ENCODE measurements at regions not wholly inside any gene's neighbourhood (a gene's known extent, or its start where the extent isn't known, plus 50 kb on each side); places are given as distances from the start of the nearest gene placed in this dataset.
"Not testable (repeated sequence)": the region's sequence is repeated elsewhere in the genome, so short reads cannot be mapped to it uniquely, and the experiment has no call there.

DNA sequence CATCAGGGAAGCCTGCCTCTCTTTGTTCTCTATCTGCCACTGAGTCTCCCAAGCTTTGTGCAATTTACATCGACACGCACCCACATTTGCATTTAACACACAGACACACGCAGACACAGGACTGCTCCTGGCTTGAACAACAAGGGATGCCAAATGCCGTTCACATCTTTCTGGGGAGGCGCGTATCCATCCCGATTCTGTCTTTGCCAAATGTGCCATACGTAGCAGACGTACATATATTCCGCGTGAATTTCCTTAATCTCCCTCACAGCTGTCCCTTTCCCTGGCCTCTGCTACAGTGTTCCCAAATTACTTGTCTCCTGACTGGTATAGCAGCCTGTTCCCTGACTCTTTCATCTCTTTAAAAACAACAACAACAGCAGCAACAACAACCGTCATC, 409.5 kb downstream of the MIAT start:
- no peak for DNase-seq (ENCODE audit: low read depth)

DNA sequence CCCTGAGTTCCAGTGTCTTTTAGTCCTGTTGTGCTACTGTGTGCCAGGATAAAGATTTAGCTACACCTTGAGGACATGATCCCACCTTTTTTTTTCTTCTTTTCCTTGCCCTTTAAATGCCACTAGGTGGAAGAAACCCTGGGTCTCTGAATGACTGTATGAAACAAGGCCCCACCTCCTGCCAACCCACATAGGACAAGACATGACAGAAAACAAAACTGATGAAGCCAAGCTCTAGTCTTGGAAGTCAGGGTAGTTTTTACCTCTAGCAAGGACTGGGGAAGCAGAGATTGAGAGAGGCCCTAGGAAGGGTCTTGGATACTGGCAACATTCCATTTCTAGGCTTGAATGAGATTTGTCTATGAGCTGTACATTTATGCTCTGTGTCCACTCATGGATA, 410.7 kb downstream of the MIAT start:
- no peak for TF ChIP-seq CTCF (conservative IDR thresholded peaks at IDR 0.05; ENCODE audit: low read length)
- no peak overlapping the region for H3K4me3 ChIP-seq (ENCODE audit: low read length)
- no peak for DNase-seq (ENCODE audit: low read depth)

More for the DNA sequence above, 409.5 kb downstream of the MIAT start:
- no peak for TF ChIP-seq CTCF (conservative IDR thresholded peaks at IDR 0.05; ENCODE audit: low read length)
- H3K4me3 ChIP-seq (ENCODE audit: low read length): no peak overlapping the region

DNA sequence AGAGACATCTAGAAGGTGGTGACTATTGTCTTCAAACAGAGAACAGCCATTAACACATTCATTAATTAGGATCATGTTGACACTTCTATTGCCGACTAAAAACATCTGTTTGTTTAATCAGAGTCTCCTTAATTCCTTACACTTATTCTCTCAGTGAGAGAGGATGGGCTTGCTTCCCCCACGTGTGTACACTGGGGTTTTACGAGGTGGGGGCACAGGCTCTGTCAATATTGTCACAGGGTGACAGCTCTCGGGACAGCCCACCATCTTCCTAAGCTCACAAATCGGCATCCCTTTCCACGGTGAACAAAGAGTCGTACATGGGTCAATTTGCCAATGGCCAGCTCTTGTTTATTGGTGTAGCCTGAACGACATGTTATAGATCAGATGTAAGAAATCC, 413.2 kb downstream of the MIAT start:
- TF ChIP-seq CTCF (conservative IDR thresholded peaks at IDR 0.05; ENCODE audit: low read length): no peak
- no peak for DNase-seq (ENCODE audit: low read depth)
- H3K4me3 ChIP-seq (ENCODE audit: low read length): no peak overlapping the region

DNA sequence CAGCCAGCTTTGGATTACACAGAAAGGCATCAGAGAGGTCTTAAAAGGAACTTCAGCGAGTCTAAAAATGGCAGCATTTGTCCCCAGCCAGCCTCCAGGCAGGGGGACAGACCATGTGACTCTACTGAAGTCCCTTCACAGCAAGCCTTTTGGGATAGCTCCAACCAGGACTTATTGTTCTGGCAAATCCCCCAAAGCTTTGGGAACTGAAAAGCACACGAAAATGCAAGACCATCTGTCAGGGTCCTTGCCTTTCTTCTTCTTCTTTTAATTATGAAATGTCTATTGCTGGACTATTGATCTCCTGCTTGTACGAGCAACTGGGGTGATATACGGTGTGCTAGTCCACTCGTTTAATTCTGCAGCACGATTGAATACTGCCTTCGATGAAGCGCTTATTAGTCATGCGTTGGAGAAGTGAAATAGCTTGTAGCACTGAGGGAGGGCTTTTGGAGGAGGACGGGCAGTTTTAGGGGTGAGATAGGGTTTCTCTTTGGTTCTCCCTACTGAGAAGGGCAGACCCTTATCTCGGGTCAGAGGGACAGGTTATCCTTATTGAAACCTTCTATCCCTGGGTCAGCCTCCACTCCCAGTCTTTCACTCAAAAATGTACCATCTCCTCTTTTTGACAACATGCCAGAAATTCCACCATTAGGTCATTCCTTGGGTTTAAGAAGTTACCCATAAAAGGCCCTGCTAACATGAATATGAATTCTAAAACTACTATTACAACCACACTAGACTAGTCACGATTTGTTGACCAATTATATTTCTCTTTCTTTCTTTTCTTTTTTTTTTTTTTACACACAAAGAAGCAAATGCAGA, 416.4 kb downstream of the MIAT start:
- TF ChIP-seq CTCF (conservative IDR thresholded peaks at IDR 0.05; ENCODE audit: low read length): no peak
- DNase-seq (ENCODE audit: low read depth): no peak
- no peak overlapping the region for H3K4me3 ChIP-seq (ENCODE audit: low read length)

- H3K4me3 ChIP-seq (ENCODE audit: low read length): no peak overlapping the region
- no peak for TF ChIP-seq CTCF (conservative IDR thresholded peaks at IDR 0.05; ENCODE audit: low read length)
- no peak for DNase-seq (ENCODE audit: low read depth)
These were observed 417.8 kb downstream of the MIAT start for GRCh38 chr22:27075028-27075678.

GRCh38 chr22:27075891-27076290, 418.5 kb downstream of the MIAT start:
- no peak overlapping the region for H3K4me3 ChIP-seq (ENCODE audit: low read length)
- TF ChIP-seq CTCF (conservative IDR thresholded peaks at IDR 0.05; ENCODE audit: low read length): no peak
- no peak for DNase-seq (ENCODE audit: low read depth)

GRCh38 chr22:27078064-27078463, 420.7 kb downstream of the MIAT start:
- H3K4me3 ChIP-seq (ENCODE audit: low read length): not testable (repeated sequence)

More at GRCh38 chr22:27078064-27078463, 420.7 kb downstream of the MIAT start:
- not testable (repeated sequence) for DNase-seq (ENCODE audit: low read depth)

Measured in AG10803 (cell line).